Spleen (tissue), 11 donors: ENCODE measurements at regions not wholly inside any gene's neighbourhood (a gene's known extent, or its start where the extent isn't known, plus 50 kb on each side); places are given as distances from the start of the nearest gene placed in this dataset.

Source experiments
- DNase-seq: peaks from one replicate; pipeline ENCODE4 v3.0.0-alpha.2; 2020
- H3K27ac ChIP-seq, 8 donors: fragments of 200-600 bp; sonication (generic) in 7 of 8; 1 replicate in 4 of 8; 2 replicates in 4 of 8; pipeline versions ENCODE4 v1.5.0 to v1.8.0; 2016 to 2021; ENCODE audit warnings: inconsistent platforms in 4 of 8, mild to moderate bottlenecking in 4 of 8, moderate library complexity in 1 of 8
- H3K27me3 ChIP-seq, 7 donors: fragments of 200-600 bp; sonication (generic) in 6 of 7; replicated peaks in 1 of 7; 1 replicate in 4 of 7; 2 replicates in 3 of 7; pipeline versions ENCODE4 v1.5.0 to v1.8.0; 2016 to 2021; ENCODE audit warnings: inconsistent platforms in 3 of 7, mild to moderate bottlenecking in 1 of 7
- H3K36me3 ChIP-seq, 6 donors: fragments of 200-600 bp; sonication (generic) in 5 of 6; 1 replicate in 4 of 6; 2 replicates in 2 of 6; pipeline versions ENCODE4 v1.5.0 to v1.8.0; 2016 to 2021; ENCODE audit warnings: inconsistent platforms in 2 of 6
- H3K4me1 ChIP-seq, 6 donors: fragments of 200-600 bp; sonication (generic) in 5 of 6; 1 replicate in 3 of 6; 2 replicates in 3 of 6; pipeline versions ENCODE4 v1.5.0 to v1.8.0; 2016 to 2021; ENCODE audit warnings: inconsistent platforms in 3 of 6
- H3K4me3 ChIP-seq, 8 donors: fragments of 200-600 bp; sonication (generic) in 7 of 8; 1 replicate in 4 of 8; 2 replicates in 4 of 8; pipeline versions ENCODE4 v1.5.0 to v1.8.0; 2016 to 2021; ENCODE audit warnings: inconsistent platforms in 4 of 8, mild to moderate bottlenecking in 4 of 8, moderate library complexity in 2 of 8
- H3K9me3 ChIP-seq, 8 donors: fragments of 200-600 bp; sonication (generic) in 7 of 8; 1 replicate in 4 of 8; 2 replicates in 4 of 8; pipeline versions ENCODE4 v1.5.0 to v1.8.0; 2016 to 2021; ENCODE audit warnings: inconsistent platforms in 4 of 8
- CTCF ChIP-seq, 11 experiments: fragments of 200-600 bp in 7 of 11; fragments of 450-650 bp in 4 of 11; sonication (generic) in 4 of 11; IDR thresholded peaks in 8 of 11; conservative IDR thresholded peaks in 3 of 11; 1 replicate in 7 of 11; 2 replicates in 4 of 11; pipeline versions ENCODE4 v1.4.0 to v1.8.0; 2016 to 2021; ENCODE audit warnings: antibody characterized with exemption in 11 of 11, inconsistent platforms in 4 of 11, mild to moderate bottlenecking in 1 of 11
- POLR2A ChIP-seq, 3 donors: fragments of 450-650 bp; IDR thresholded peaks; one replicate each; pipeline ENCODE4 v1.5.1; 2017; ENCODE audit warnings: antibody characterized with exemption in 3 of 3, mild to moderate bottlenecking in 1 of 3
- POLR2AphosphoS5 ChIP-seq, 3 donors: sonication (generic); formaldehyde crosslinking; IDR thresholded peaks; one replicate each; pipeline ENCODE4 v1.5.1; 2017; ENCODE audit warnings: antibody characterized with exemption in 3 of 3
- WGBS, 5 donors: extraction: QIAGEN DNeasy Blood & Tissue Kit in 3 of 5; methylation state at CpG; one replicate each; pipeline versions ENCODE4 v1.1.5 to v1.1.7; 2013 to 2018; 5-methylcytosine and 5-hydroxymethylcytosine counted together
- intact Hi-C: fragments of 100-400 bp; cut with DNase I; formaldehyde crosslinking; loops from one replicate; pipeline ENCODE4 v1.15.0; 2023; ENCODE audit warnings: low total_unique reads
- donor health status: healthy with polysubstance abuse.
- donor health status: DM: no; HTN: no; CAD: no; lungs with moderate emphysema.
- donor health status: DM: no; HTN: no; CAD: no.
- donor health status: Bipolar disorder and iron deficiency.
- donor health status: healthy.
- donor health status: DM: no; HTN: no; CAD: no.
- donor health status: DM: yes; HTN: yes; CAD: no.

- intact Hi-C loops: no loop called here
- H3K9me3 ChIP-seq: no peaks in the 10 kb centered on the region
- no peaks in the 10 kb centered on the region for H3K36me3 ChIP-seq
- no peak for TF ChIP-seq POLR2AphosphoS5 (IDR thresholded peaks at IDR 0.05)
- no peak for TF ChIP-seq POLR2A (IDR thresholded peaks at IDR 0.05)
- no peak for TF ChIP-seq CTCF (IDR thresholded peaks at IDR 0.05 in 8 of 11, conservative IDR thresholded peaks at IDR 0.05 in 3 of 11)
- DNase-seq: no peak
- H3K4me3 ChIP-seq: no peak overlapping the region
- H3K4me1 ChIP-seq: no peaks in the 10 kb centered on the region
- 77 to 81% (median 79%) methylated on average over 1 of the region's 1 CpG for WGBS, 5 donors
- H3K27me3 ChIP-seq: no peaks in the 10 kb centered on the region
- no peak overlapping the region for H3K27ac ChIP-seq
Measured at GRCh38 chr10:36114141-36114540, 472.0 kb upstream of the FZD8 start.

- no peaks in the 10 kb centered on the region for H3K4me1 ChIP-seq
- no peak for DNase-seq
- H3K9me3 ChIP-seq: no peaks in the 10 kb centered on the region
- 79 to 87% (median 82%) methylated on average over 2 of the region's 2 CpGs for WGBS, 5 donors
- intact Hi-C loops: no loop called here
- no peaks in the 10 kb centered on the region for H3K27me3 ChIP-seq
- H3K36me3 ChIP-seq: no peaks in the 10 kb centered on the region
- no peak overlapping the region for H3K4me3 ChIP-seq
- H3K27ac ChIP-seq: no peak overlapping the region
- no peak for TF ChIP-seq POLR2AphosphoS5 (IDR thresholded peaks at IDR 0.05)
- no peak for TF ChIP-seq POLR2A (IDR thresholded peaks at IDR 0.05)
- no peak for TF ChIP-seq CTCF (IDR thresholded peaks at IDR 0.05 in 8 of 11, conservative IDR thresholded peaks at IDR 0.05 in 3 of 11)
Measured at GRCh38 chr10:36111676-36112075, 469.6 kb upstream of the FZD8 start.

- Histone ChIP-seq H3K9me3 (no peaks in the 10 kb centered on the region), H3K36me3 (no peaks in the 10 kb centered on the region), H3K4me3 (no peak overlapping the region), H3K4me1 (no peaks in the 10 kb centered on the region), H3K27ac (no peak overlapping the region), H3K27me3 (no peaks in the 10 kb centered on the region)
- WGBS, 5 donors: 69 to 92% (median 86%) methylated on average over 1 of the region's 1 CpG
- intact Hi-C loops: no loop called here
- TF ChIP-seq POLR2A (IDR thresholded peaks at IDR 0.05) (no peak), POLR2AphosphoS5 (IDR thresholded peaks at IDR 0.05) (no peak), CTCF (IDR thresholded peaks at IDR 0.05 in 8 of 11, conservative IDR thresholded peaks at IDR 0.05 in 3 of 11) (no peak)
- no peak for DNase-seq
Measured at GRCh38 chr10:36110097-36110496, 468.0 kb upstream of the FZD8 start.

DNA sequence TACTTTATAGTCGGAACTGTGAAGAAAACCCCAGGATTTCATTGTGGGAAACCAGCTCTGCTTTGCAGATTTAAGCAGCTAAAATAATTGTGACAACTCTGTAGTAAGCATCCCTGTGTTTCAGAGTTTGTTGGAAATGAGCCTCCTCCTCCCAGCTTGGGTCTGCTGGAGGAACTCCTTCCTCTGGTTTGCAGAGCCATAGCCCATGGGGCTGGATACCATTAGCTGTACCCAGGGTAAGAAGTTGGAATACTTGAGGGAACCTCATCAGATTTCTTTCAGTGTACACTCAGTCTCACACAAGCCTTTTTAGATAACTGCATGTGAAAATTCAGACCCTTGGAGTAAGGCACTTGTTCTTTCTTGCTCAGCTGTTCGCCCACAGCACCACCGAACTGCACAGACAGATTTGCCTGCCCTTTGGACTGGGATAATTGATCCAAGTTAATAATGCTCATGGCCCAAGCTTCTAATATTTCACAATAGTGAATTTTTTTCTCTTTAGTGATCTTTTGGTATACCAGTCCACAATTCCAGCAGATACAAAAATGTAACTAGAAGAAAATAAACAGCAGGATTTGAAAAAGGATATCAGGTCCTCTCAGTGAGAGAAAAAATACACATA lies 467.4 kb upstream of the FZD8 start:
- TF ChIP-seq POLR2A (IDR thresholded peaks at IDR 0.05): no peak
- TF ChIP-seq CTCF (IDR thresholded peaks at IDR 0.05 in 8 of 11, conservative IDR thresholded peaks at IDR 0.05 in 3 of 11): no peak
- TF ChIP-seq POLR2AphosphoS5 (IDR thresholded peaks at IDR 0.05): no peak
- Histone ChIP-seq H3K4me1 (no peaks in the 10 kb centered on the region), H3K27ac (no peak overlapping the region), H3K9me3 (no peaks in the 10 kb centered on the region), H3K27me3 (no peaks in the 10 kb centered on the region), H3K4me3 (no peak overlapping the region), H3K36me3 (no peaks in the 10 kb centered on the region)
- WGBS, 5 donors: 70 to 97% (median 82%) methylated on average over 3 of the region's 3 CpGs
- no peak for DNase-seq
- intact Hi-C loops: no loop called here
